NCI-H526 (cell line): ENCODE measurements at regions not wholly inside any gene's neighbourhood (a gene's known extent, or its start where the extent isn't known, plus 50 kb on each side); places are given as distances from the start of the nearest gene placed in this dataset.
"Not testable (repeated sequence)": the region's sequence is repeated elsewhere in the genome, so short reads cannot be mapped to it uniquely, and the experiment has no call there.

ENCODE experiments used
- DNase-seq, 2 experiments: peaks; one replicate each; lab custom pipeline; 2025; lab: John Stamatoyannopoulos, UW

DNA sequence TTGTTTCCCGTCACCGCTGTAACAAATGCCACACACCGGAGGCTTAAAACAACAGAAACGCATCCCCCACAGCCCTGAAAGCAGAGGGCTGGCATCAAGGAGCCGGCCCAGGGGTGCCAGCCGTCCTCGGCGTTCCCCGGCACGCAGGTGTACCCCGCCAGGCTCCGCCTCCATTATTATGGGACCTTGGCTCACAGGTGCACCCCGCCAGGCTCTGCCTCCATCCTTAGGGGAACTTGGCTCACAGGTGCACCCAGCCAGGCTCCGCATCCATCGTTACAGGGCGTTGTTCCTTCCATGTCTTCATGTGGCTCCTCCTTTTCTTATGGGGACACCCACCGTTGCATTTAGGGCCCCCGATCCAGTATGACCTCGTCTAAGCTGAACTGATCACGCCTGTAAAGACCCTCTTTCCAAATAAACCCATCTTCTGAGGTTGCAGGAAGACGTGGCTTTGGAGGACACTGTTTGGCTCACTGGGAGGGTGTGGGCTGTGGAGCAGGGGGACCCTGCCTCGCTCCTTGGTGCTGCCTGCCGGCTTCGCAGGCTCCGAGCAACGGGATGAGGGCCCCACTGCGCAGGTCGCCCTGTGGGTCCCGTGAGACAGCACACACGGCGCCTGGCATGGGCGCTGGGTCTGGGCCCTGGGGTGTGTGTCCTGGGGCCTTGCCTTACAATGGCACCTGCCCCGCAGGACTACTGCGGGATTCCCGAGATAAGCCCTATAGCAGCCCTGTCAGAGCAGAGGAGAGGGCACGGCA, 154.9 kb upstream of the ZNF469 start:
- DNase-seq, result not testable (repeated sequence)

DNA sequence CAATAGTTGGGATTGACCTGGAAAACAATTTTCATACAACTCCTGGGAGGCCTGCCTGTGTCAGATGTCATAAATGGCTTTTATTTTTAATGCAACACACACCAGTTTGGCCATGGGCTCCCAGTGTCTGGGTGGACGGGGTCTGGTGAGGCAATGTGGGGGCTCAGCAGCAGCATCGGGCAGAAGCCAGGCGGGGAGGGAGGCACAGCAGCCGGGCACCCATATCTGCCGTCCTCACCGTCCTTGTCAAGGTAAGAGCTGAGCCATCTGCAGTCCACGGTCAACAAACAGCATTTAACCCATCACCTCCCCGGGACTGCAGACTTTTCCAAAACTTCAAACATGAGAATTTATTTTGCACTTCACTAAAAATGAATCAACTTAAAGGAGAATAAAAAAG, 154.0 kb upstream of the ZNF469 start:
- DNase-seq, result not testable (repeated sequence)

GRCh38 chr16:88229710-88230109, 153.0 kb upstream of the ZNF469 start:
- DNase-seq, result not testable (repeated sequence)

GRCh38 chr16:88230276-88230966, 152.3 kb upstream of the ZNF469 start:
- DNase-seq, result not testable (repeated sequence)

- DNase-seq, result not testable (repeated sequence)
Observed at GRCh38 chr16:88230967-88231615, 151.7 kb upstream of the ZNF469 start.

- not testable (repeated sequence) for DNase-seq
Observed at GRCh38 chr16:88231839-88232238, 150.9 kb upstream of the ZNF469 start.

DNA sequence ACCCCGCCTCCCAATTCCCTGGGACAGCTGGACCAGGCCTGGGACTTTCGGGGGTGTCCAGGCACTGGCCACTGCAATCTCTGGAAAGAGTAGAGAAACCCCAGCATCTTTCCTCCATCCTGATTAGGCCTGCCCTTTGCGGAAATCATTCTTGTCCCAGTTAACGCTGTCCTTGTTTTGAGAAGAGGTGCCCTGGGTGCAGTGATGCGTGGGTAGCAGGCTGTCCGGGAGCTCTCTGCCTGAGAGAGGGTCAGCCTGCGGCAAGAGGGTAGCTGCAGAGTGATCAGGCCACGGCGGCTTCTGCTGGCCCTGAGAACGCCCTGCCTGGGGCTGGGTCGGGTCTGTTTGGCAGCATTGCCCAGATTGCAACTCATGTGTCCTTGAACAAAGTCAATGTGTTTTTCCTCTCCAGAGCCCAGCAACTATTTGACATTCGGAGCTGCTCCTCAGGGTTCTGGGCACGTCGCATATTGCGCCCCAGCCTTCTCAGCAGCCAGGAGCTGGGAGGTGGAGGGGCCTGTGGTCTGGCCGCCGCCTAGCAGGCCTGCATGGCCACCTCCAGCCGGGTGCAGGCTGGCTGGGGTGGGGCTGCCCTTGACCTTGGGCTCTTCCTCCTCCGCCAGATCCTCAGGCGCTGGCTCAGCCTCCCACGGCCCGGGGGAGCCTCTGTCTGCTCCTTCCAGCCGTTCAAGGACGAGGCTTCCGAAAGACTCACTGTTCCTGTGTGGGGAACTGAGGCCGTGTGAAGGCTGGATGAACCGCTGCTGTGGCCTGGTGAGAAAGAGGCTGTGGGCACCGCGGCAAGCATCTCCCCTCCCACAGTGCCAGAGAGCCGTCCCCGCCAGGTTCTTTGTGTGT, 150.1 kb upstream of the ZNF469 start:
- not testable (repeated sequence) for DNase-seq

DNA sequence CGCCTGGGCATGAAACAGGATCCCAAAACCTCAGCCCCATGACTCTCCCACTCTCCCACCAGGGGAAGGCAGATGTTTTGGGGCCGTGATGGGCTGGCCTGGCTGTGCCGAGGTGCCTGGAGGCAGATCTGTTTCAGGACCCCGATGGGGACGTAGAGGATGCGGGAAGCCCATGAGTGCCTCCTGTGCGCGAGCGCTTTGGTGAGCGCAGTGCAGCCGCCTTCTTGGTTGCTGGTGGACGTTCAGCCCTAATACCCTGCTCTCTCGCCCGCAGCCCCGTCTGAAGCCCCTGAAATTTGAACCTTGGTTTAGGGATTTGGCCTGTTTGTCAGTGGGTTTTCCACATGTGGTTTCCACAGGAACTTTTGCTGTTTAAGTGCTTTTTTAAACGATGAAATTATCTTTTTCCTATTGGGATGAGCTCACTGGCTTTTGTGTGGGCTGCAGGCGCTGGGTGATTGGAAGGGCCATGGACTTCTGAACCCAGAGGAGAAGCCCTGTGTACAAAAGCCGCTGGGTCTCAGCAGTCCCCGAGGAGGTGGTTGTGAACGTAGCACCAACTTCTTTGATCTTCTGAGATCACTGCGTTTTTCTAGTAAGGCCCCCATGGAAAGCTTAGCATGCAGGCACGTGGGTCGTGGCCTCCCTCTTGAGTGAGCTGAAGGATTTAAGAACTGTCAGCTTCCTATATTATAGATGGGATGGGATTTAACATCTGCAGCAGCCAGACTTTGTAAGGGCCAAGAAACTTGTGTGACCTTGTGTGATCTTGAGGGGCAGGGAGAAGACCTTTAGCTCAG, 148.9 kb upstream of the ZNF469 start:
- DNase-seq, result not testable (repeated sequence)

DNA sequence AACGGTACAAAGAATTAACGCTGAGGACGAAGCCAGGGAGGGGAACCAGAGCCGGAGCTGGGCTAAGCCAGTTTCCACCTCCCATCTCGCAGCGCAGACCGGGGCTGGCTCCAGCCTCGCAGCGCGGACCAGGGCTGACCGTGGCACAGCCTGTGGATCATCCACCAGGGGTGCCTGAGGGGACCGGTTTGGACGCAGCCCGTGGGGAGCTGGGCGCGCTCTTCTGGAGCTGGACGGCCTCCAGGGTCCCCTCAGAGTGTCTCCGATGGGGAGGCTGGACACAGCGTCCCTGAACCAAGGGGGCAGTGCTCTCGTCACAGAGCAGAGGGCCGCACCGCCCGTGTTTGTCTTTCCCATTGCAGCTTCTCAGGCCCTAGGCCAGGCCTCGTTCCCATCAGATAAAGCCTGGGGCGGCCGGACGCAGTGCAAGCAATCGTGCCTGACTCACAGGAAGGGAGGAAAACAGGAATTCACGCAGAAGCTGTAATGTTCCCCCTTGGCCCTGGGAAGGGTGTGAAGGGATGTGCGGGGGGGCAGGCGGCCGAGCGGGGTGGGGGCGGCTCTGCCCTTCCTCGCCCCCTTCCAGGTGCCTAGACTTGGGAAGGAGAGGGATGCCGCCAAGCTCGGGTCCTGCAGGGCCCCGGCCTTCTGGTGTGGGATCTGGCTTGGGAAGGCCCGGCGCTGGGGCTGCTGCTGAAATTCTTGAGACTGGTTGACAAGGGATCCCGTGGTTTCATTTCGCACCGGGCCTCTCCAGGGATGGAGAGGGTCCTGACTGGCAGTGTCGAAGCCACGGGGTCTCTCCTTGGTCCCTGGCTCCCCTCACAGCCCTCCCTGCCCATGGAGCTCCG, 148.1 kb upstream of the ZNF469 start:
- not testable (repeated sequence) for DNase-seq

DNA sequence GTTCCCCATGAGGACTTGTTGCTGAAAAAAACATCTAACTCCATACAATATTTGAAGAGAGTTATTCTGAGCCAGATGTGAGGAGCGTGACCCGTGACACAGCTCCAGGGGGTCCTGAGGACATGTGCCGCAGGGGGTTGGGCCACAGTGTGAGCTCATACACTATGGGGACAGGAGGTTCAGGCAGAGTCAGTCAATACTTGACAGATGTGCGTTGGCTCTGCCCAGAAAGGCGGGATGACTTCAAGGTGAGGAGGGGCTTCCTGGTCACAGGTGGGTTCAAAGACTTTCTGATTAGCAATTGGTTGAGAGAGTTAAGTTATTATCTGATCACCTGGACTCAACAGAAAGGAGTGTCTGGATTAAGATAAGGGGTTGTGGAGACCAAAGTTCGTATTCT, 147.1 kb upstream of the ZNF469 start:
- DNase-seq, result not testable (repeated sequence)

GRCh38 chr16:88236229-88236628, 146.5 kb upstream of the ZNF469 start:
- DNase-seq, result not testable (repeated sequence)

GRCh38 chr16:88237314-88237713, 145.4 kb upstream of the ZNF469 start:
- DNase-seq, result not testable (repeated sequence)

- DNase-seq, result not testable (repeated sequence)
Observed at GRCh38 chr16:88237761-88238415, 144.9 kb upstream of the ZNF469 start.

- DNase-seq, result not testable (repeated sequence)
Observed at GRCh38 chr16:88238732-88239274, 144.0 kb upstream of the ZNF469 start.

DNA sequence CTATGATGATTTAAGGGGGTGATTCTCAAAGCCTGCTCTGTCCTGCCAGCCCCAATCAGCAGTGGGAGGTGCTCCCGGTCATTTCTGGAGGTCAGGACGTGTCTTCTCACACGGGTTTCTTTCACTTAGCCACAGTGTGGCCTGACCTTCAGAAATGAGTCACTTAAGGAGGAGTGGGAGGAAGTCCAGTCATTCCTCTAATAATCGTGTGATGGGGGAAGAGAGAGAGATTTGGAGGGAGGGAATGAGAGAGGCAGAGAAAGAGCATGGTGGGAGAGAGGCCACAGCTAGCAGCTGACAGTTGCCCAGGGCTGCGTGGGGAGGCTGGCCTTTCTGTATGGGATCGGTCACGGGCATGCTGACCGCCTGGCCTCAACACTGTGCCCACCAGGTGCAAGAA, 142.6 kb upstream of the ZNF469 start:
- DNase-seq, result not testable (repeated sequence)

GRCh38 chr16:88240776-88241175, 142.0 kb upstream of the ZNF469 start:
- DNase-seq, result not testable (repeated sequence)

- DNase-seq, result not testable (repeated sequence)
Observed at GRCh38 chr16:88241404-88242311, 141.1 kb upstream of the ZNF469 start.
